Upper lobe of left lung (tissue), 4 donors: ENCODE measurements at regions not wholly inside any gene's neighbourhood (a gene's known extent, or its start where the extent isn't known, plus 50 kb on each side); places are given as distances from the start of the nearest gene placed in this dataset.

Source experiments
- CTCF ChIP-seq, 6 experiments: fragments of 450-650 bp in 4 of 6; fragments of 200-600 bp in 2 of 6; sonication (generic) in 2 of 6; IDR thresholded peaks; one replicate each; pipeline ENCODE4 v1.5.1; 2016 to 2019; ENCODE audit warnings: antibody characterized with exemption in 6 of 6
- EP300 ChIP-seq, 4 donors: sonication (generic); formaldehyde crosslinking; IDR thresholded peaks; one replicate each; pipeline ENCODE4 v1.5.1; 2017; ENCODE audit warnings: antibody characterized with exemption in 4 of 4, control low read depth in 2 of 4
- POLR2A ChIP-seq, 4 donors: fragments of 450-650 bp; IDR thresholded peaks; one replicate each; pipeline ENCODE4 v1.5.1; 2016 to 2017; ENCODE audit warnings: antibody characterized with exemption in 4 of 4, mild to moderate bottlenecking in 2 of 4

GRCh38 chr22:27447289-27447688 is 354.3 kb downstream of the MN1 start:
- TF ChIP-seq CTCF (IDR thresholded peaks at IDR 0.05) (no peak), EP300 (IDR thresholded peaks at IDR 0.05) (no peak), POLR2A (IDR thresholded peaks at IDR 0.05) (no peak)
